Loucy (cell line): ENCODE measurements at regions not wholly inside any gene's neighbourhood (a gene's known extent, or its start where the extent isn't known, plus 50 kb on each side); places are given as distances from the start of the nearest gene placed in this dataset.

Source experiments
- EZH2phosphoT487 ChIP-seq: fragments of 200-600 bp; IDR thresholded peaks from 2 replicates; pipeline ENCODE4 v1.6.1; 2018; ENCODE audit warnings: antibody characterized with exemption, mild to moderate bottlenecking, moderate library complexity, borderline replicate concordance
- TF ChIP-seq, protein P1 (sequence below): fragments of 200-600 bp; sonication (generic); conservative IDR thresholded peaks from 2 replicates; pipeline ENCODE4 v1.5.1; 2014; ENCODE audit warnings: mild to moderate bottlenecking, antibody characterized with exemption, low read length

DNA sequence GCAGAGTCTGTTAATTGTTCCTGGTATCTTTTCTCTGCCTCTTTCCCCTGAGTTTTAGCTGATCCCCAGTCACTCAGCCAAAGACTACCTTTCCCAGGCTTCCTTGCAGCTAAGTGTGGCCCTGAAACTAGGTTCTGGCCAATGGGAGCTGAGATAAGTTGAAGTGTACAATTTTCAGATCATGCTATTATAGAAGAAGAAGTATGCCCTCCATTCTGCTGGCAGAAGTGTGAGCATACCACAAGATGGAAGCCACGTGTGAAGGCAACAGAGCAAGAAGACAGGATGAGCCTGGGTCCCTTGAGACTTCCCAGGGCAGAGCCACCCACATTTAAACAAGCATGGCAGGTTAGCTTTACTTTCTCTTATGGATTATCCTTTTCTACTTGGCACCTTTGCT lies 273.2 kb downstream of the HIVEP2 start:
- TF ChIP-seq, protein P1, sequence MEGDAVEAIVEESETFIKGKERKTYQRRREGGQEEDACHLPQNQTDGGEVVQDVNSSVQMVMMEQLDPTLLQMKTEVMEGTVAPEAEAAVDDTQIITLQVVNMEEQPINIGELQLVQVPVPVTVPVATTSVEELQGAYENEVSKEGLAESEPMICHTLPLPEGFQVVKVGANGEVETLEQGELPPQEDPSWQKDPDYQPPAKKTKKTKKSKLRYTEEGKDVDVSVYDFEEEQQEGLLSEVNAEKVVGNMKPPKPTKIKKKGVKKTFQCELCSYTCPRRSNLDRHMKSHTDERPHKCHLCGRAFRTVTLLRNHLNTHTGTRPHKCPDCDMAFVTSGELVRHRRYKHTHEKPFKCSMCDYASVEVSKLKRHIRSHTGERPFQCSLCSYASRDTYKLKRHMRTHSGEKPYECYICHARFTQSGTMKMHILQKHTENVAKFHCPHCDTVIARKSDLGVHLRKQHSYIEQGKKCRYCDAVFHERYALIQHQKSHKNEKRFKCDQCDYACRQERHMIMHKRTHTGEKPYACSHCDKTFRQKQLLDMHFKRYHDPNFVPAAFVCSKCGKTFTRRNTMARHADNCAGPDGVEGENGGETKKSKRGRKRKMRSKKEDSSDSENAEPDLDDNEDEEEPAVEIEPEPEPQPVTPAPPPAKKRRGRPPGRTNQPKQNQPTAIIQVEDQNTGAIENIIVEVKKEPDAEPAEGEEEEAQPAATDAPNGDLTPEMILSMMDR = no peak
- TF ChIP-seq EZH2phosphoT487 = no peak
